OCI-LY1 (cell line): ENCODE measurements at regions not wholly inside any gene's neighbourhood (a gene's known extent, or its start where the extent isn't known, plus 50 kb on each side); places are given as distances from the start of the nearest gene placed in this dataset.

Experiments used
- H2AFZ ChIP-seq: fragments of 200-600 bp; sonication (generic), shearing (Covaris generic); 2 replicates; pipeline ENCODE4 v1.6.0; 2014; ENCODE audit warnings: antibody characterized with exemption, mild to moderate bottlenecking, low read length
- H3F3A ChIP-seq: fragments of 200-600 bp; sonication (generic), shearing (Covaris generic); 2 replicates; pipeline ENCODE4 v1.6.0; 2014; ENCODE audit warnings: mild to moderate bottlenecking, antibody characterized with exemption, low read length, moderate library complexity; ENCODE audit not compliant: insufficient read depth
- H3K27ac ChIP-seq: fragments of 200-600 bp; sonication (generic); 2 replicates; pipeline ENCODE4 v1.5.1; 2014; ENCODE audit warnings: low read length, mixed run types, mild to moderate bottlenecking, low read depth; ENCODE audit not compliant: poor library complexity, severe bottlenecking
- H3K27me3 ChIP-seq: fragments of 200-600 bp; sonication (generic); 2 replicates; pipeline ENCODE4 v1.6.0; 2014; ENCODE audit warnings: antibody characterized with exemption, mild to moderate bottlenecking, low read length, moderate library complexity; ENCODE audit not compliant: insufficient read depth
- H3K36me3 ChIP-seq: fragments of 200-600 bp; sonication (generic); 2 replicates; pipeline ENCODE4 v1.6.1; 2014; ENCODE audit warnings: mild to moderate bottlenecking, antibody characterized with exemption, low read length, moderate library complexity, mixed read lengths; ENCODE audit not compliant: insufficient read depth
- H3K4me1 ChIP-seq: fragments of 200-600 bp; sonication (generic); 2 replicates; pipeline ENCODE4 v1.5.1; 2014; ENCODE audit warnings: mild to moderate bottlenecking, low read length, moderate library complexity; ENCODE audit not compliant: insufficient read depth, severe bottlenecking
- H3K4me2 ChIP-seq: fragments of 200-600 bp; sonication (generic), shearing (Covaris generic); 2 replicates; pipeline ENCODE4 v1.6.1; 2014; ENCODE audit warnings: low read length
- H3K4me3 ChIP-seq: fragments of 200-600 bp; sonication (generic); 2 replicates; pipeline ENCODE4 v1.5.1; 2014; ENCODE audit warnings: low read length, low read depth, mild to moderate bottlenecking, mixed read lengths; ENCODE audit not compliant: poor library complexity, severe bottlenecking
- H3K79me2 ChIP-seq: fragments of 200-600 bp; shearing (Covaris generic); 2 replicates; pipeline ENCODE4 v1.6.1; 2016; ENCODE audit warnings: mixed run types, low read length, mixed read lengths; ENCODE audit not compliant: insufficient read depth
- H3K9ac ChIP-seq: fragments of 200-600 bp; sonication (generic), shearing (Covaris generic); 2 replicates; pipeline ENCODE4 v1.6.1; 2014; ENCODE audit warnings: mild to moderate bottlenecking, low read length, mixed read lengths
- H3K9me2 ChIP-seq: fragments of 200-600 bp; sonication (generic), shearing (Covaris generic); 2 replicates; pipeline ENCODE4 v1.6.1; 2014; ENCODE audit warnings: low read depth, mild to moderate bottlenecking, low read length, mixed read lengths
- H3K9me3 ChIP-seq: fragments of 200-600 bp; shearing (Covaris generic); 2 replicates; pipeline ENCODE4 v1.6.1; 2014; ENCODE audit warnings: low read length, mixed read lengths
- H4K20me1 ChIP-seq: fragments of 200-600 bp; sonication (generic), shearing (Covaris generic); 2 replicates; pipeline ENCODE4 v1.6.0; 2016; ENCODE audit warnings: mild to moderate bottlenecking, low read length; ENCODE audit not compliant: insufficient read depth
- CTCF ChIP-seq: fragments of 200-600 bp; sonication (generic), shearing (Covaris generic); IDR thresholded peaks from 2 replicates; pipeline ENCODE4 v1.5.1; 2017; ENCODE audit warnings: mild to moderate bottlenecking, antibody characterized with exemption, low read length, moderate library complexity, mixed read lengths
- EZH2 ChIP-seq: fragments of 200-600 bp; sonication (generic), shearing (Covaris generic); IDR thresholded peaks from 2 replicates; pipeline ENCODE4 v1.8.0; 2017; ENCODE audit warnings: borderline replicate concordance, mixed run types, mild to moderate bottlenecking, antibody characterized with exemption, low read length, moderate library complexity, mixed read lengths

- TF ChIP-seq EZH2 (no peak), CTCF (no peak)
- H3K36me3 ChIP-seq, result no peaks in the 10 kb centered on the region
- H3K79me2 ChIP-seq, result no peaks in the 10 kb centered on the region
- H2AFZ ChIP-seq, result no peak overlapping the region
- H3K4me3 ChIP-seq, result no peak overlapping the region
- no peaks in the 10 kb centered on the region for H4K20me1 ChIP-seq
- no peaks in the 10 kb centered on the region; the same call in 1 of the 2 replicates for H3K27me3 ChIP-seq
- no peak overlapping the region for H3K4me2 ChIP-seq
- no peak overlapping the region for H3K27ac ChIP-seq
- H3F3A ChIP-seq, result no peaks in the 10 kb centered on the region
- no peaks in the 10 kb centered on the region for H3K9me2 ChIP-seq
- H3K9me3 ChIP-seq, result no peaks in the 10 kb centered on the region
- no peak overlapping the region for H3K9ac ChIP-seq
- H3K4me1 ChIP-seq, result no peaks in the 10 kb centered on the region
Measured at GRCh38 chr16:85249418-85250146, 137.3 kb upstream of the CIBAR2 start.

- no peak overlapping the region for H3K9ac ChIP-seq
- H3K27ac ChIP-seq, result no peak overlapping the region
- no peaks in the 10 kb centered on the region for H3K9me3 ChIP-seq
- no peaks in the 10 kb centered on the region; the same call in 1 of the 2 replicates for H3K27me3 ChIP-seq
- H3K79me2 ChIP-seq, result no peaks in the 10 kb centered on the region
- TF ChIP-seq EZH2 (no peak), CTCF (no peak)
- H3K4me3 ChIP-seq, result no peak overlapping the region
- H3K9me2 ChIP-seq, result no peaks in the 10 kb centered on the region
- no peaks in the 10 kb centered on the region for H3K36me3 ChIP-seq
- no peak overlapping the region for H2AFZ ChIP-seq
- H3K4me1 ChIP-seq, result no peaks in the 10 kb centered on the region
- H3F3A ChIP-seq, result no peaks in the 10 kb centered on the region
- no peaks in the 10 kb centered on the region for H4K20me1 ChIP-seq
- H3K4me2 ChIP-seq, result no peak overlapping the region
Measured at GRCh38 chr16:85250147-85250463, 137.8 kb upstream of the CIBAR2 start.

GRCh38 chr16:85250609-85251223 is 138.4 kb upstream of the CIBAR2 start:
- H3K9ac ChIP-seq, result no peak overlapping the region
- no peaks in the 10 kb centered on the region for H3K36me3 ChIP-seq
- H4K20me1 ChIP-seq, result no peaks in the 10 kb centered on the region
- no peak for TF ChIP-seq CTCF
- TF ChIP-seq EZH2, result no peak
- H3K4me1 ChIP-seq, result no peaks in the 10 kb centered on the region
- H3K9me2 ChIP-seq, result no peaks in the 10 kb centered on the region
- H3F3A ChIP-seq, result no peaks in the 10 kb centered on the region
- H3K4me3 ChIP-seq, result no peak overlapping the region
- H3K27me3 ChIP-seq, result no peaks in the 10 kb centered on the region; the same call in 1 of the 2 replicates
- no peaks in the 10 kb centered on the region for H3K79me2 ChIP-seq
- no peak overlapping the region for H3K27ac ChIP-seq
- H3K9me3 ChIP-seq, result no peaks in the 10 kb centered on the region
- H2AFZ ChIP-seq, result no peak overlapping the region
- H3K4me2 ChIP-seq, result no peak overlapping the region
